ENCODE measurements at regions not wholly inside any gene's neighbourhood (a gene's known extent, or its start where the extent isn't known, plus 50 kb on each side); places are given as distances from the start of the nearest gene placed in this dataset.

GRCh38 chr12:127414186-127414585, 852.8 kb upstream of the TMEM132C start:
- Mint-ChIP-seq H3K4me1 (no peaks in the 10 kb centered on the region), H3K36me3 (no peaks in the 10 kb centered on the region), H3K27ac (no peak overlapping the region), H3K4me3 (no peak overlapping the region), H3K27me3 (ENCODE audit: low read depth in 2 of 2) (no peaks in the 10 kb centered on the region), H3K9me3 (peaks cover 0 to 16% of the 10 kb centered on the region in 2 donors)
- H3K27me3 ChIP-seq (ENCODE audit: control insufficient read depth, insufficient read depth, low read length): no peaks in the 10 kb centered on the region
- no peaks in the 10 kb centered on the region for H3K36me3 ChIP-seq (ENCODE audit: control insufficient read depth, insufficient read depth, low read length)
- 72% methylated on average over 7 of the region's 8 CpGs for WGBS (ENCODE audit: insufficient coverage)
- peaks cover 11% of the 10 kb centered on the region for H3K9me3 ChIP-seq (ENCODE audit: control insufficient read depth, insufficient read depth, low read length)
- no peak for DNase-seq
- H3K4me3 ChIP-seq (ENCODE audit: low read length): no peak overlapping the region
- intact Hi-C loops (cut with micrococcal nuclease): no loop called here
- H3K27ac ChIP-seq (ENCODE audit: low read length): no peak overlapping the region
- ATAC-seq: no peak
- no peaks in the 10 kb centered on the region for H3K4me1 ChIP-seq (ENCODE audit: control insufficient read depth, insufficient read depth, low read length)
- no peak for TF ChIP-seq CTCF (IDR thresholded peaks at IDR 0.05)

- intact Hi-C loops (cut with micrococcal nuclease): no loop called here
- Histone ChIP-seq H3K9me3 (ENCODE audit: control insufficient read depth, insufficient read depth, low read length) (peaks cover 11% of the 10 kb centered on the region), H3K36me3 (ENCODE audit: control insufficient read depth, insufficient read depth, low read length) (no peaks in the 10 kb centered on the region), H3K4me3 (ENCODE audit: low read length) (no peak overlapping the region), H3K27ac (ENCODE audit: low read length) (no peak overlapping the region), H3K4me1 (ENCODE audit: control insufficient read depth, insufficient read depth, low read length) (no peaks in the 10 kb centered on the region), H3K27me3 (ENCODE audit: control insufficient read depth, insufficient read depth, low read length) (no peaks in the 10 kb centered on the region)
- Mint-ChIP-seq H3K9me3 (peaks cover 0 to 16% of the 10 kb centered on the region in 2 donors), H3K27ac (no peak overlapping the region), H3K27me3 (ENCODE audit: low read depth in 2 of 2) (no peaks in the 10 kb centered on the region), H3K36me3 (no peaks in the 10 kb centered on the region), H3K4me1 (no peaks in the 10 kb centered on the region), H3K4me3 (no peak overlapping the region)
- TF ChIP-seq CTCF (IDR thresholded peaks at IDR 0.05): no peak
- DNase-seq (no peak), ATAC-seq (no peak)
- 92% methylated on average over 2 of the region's 2 CpGs for WGBS (ENCODE audit: insufficient coverage)
These were observed 852.3 kb upstream of the TMEM132C start for GRCh38 chr12:127414636-127415035.

GRCh38 chr12:127416796-127417195, 850.2 kb upstream of the TMEM132C start:
- H3K36me3 Mint-ChIP-seq: no peaks in the 10 kb centered on the region
- H3K9me3 ChIP-seq (ENCODE audit: control insufficient read depth, insufficient read depth, low read length): peaks cover 11% of the 10 kb centered on the region
- WGBS (ENCODE audit: insufficient coverage): 84% methylated on average over 2 of the region's 3 CpGs
- no peak overlapping the region for H3K4me3 ChIP-seq (ENCODE audit: low read length)
- TF ChIP-seq CTCF (IDR thresholded peaks at IDR 0.05): no peak
- H3K4me3 Mint-ChIP-seq: no peak overlapping the region
- ATAC-seq (no peak), DNase-seq (no peak)
- no peak overlapping the region for H3K27ac ChIP-seq (ENCODE audit: low read length)
- no peaks in the 10 kb centered on the region for H3K4me1 ChIP-seq (ENCODE audit: control insufficient read depth, insufficient read depth, low read length)
- no peaks in the 10 kb centered on the region for H3K27me3 ChIP-seq (ENCODE audit: control insufficient read depth, insufficient read depth, low read length)
- no peaks in the 10 kb centered on the region for H3K27me3 Mint-ChIP-seq (ENCODE audit: low read depth in 2 of 2)
- no peaks in the 10 kb centered on the region for H3K36me3 ChIP-seq (ENCODE audit: control insufficient read depth, insufficient read depth, low read length)
- H3K9me3 Mint-ChIP-seq: peaks cover 3 to 16% of the 10 kb centered on the region in 2 donors
- H3K4me1 Mint-ChIP-seq: no peaks in the 10 kb centered on the region
- intact Hi-C loops (cut with micrococcal nuclease): no loop called here
- H3K27ac Mint-ChIP-seq: no peak overlapping the region

GRCh38 chr12:127419111-127419510, 847.9 kb upstream of the TMEM132C start:
- Histone ChIP-seq H3K27me3 (ENCODE audit: control insufficient read depth, insufficient read depth, low read length) (no peaks in the 10 kb centered on the region), H3K36me3 (ENCODE audit: control insufficient read depth, insufficient read depth, low read length) (no peaks in the 10 kb centered on the region), H3K27ac (ENCODE audit: low read length) (no peak overlapping the region), H3K9me3 (ENCODE audit: control insufficient read depth, insufficient read depth, low read length) (peaks cover 11% of the 10 kb centered on the region), H3K4me3 (ENCODE audit: low read length) (no peak overlapping the region), H3K4me1 (ENCODE audit: control insufficient read depth, insufficient read depth, low read length) (no peaks in the 10 kb centered on the region)
- 84% methylated on average over 2 of the region's 2 CpGs for WGBS (ENCODE audit: insufficient coverage)
- intact Hi-C loops (cut with micrococcal nuclease): no loop called here
- Mint-ChIP-seq H3K27me3 (ENCODE audit: low read depth in 2 of 2) (no peaks in the 10 kb centered on the region), H3K4me1 (no peaks in the 10 kb centered on the region), H3K36me3 (no peaks in the 10 kb centered on the region), H3K4me3 (no peak overlapping the region), H3K27ac (no peak overlapping the region), H3K9me3 (peaks cover 3 to 13% of the 10 kb centered on the region in 2 donors)
- no peak for TF ChIP-seq CTCF (IDR thresholded peaks at IDR 0.05)
- ATAC-seq: no peak
- no peak for DNase-seq

Data from natural killer cell (primary cell).